B cell (primary cell): ENCODE measurements at regions not wholly inside any gene's neighbourhood (a gene's known extent, or its start where the extent isn't known, plus 50 kb on each side); places are given as distances from the start of the nearest gene placed in this dataset.

Experiments used
- ATAC-seq: fragments of 200-7000 bp; cut with Tn5 transposase; one replicate; pipeline ENCODE4 v1.10.0; 2021; ENCODE audit warnings: low read depth, mild to moderate bottlenecking, moderate number of reproducible peaks, moderate library complexity
- CTCF ChIA-PET: fragments of 350-600 bp; sonication (Branson Sonifier 250); formaldehyde crosslinking; loops from one replicate; lab custom pipeline; 2021; ENCODE audit warnings: antibody characterized with exemption, inconsistent platforms; lab: Charles Lee
- POLR2A ChIA-PET: fragments of 350-600 bp; sonication (Branson Sonifier 250); formaldehyde crosslinking; loops from one replicate; lab custom pipeline; 2021; ENCODE audit warnings: antibody characterized with exemption; lab: Charles Lee
- DNase-seq: peaks from one replicate; pipeline ENCODE4 v3.0.0; 2013
- H2AFZ ChIP-seq: 2 replicates; pipeline ENCODE4 v1.6.1; 2012; ENCODE audit warnings: mild to moderate bottlenecking, low read depth, low read length; ENCODE audit not compliant: insufficient read depth, poor library complexity, severe bottlenecking
- H3K27ac ChIP-seq, 2 donors: 1 replicate in 1 of 2; 2 replicates in 1 of 2; pipeline ENCODE4 v1.5.1; 2012 to 2013; ENCODE audit warnings: low read length in 2 of 2, mild to moderate bottlenecking in 2 of 2, moderate library complexity in 1 of 2
- H3K27me3 ChIP-seq, 4 experiments: fragments of 200-600 bp in 1 of 4; sonication (generic) in 1 of 4; replicated peaks in 1 of 4; 1 replicate in 2 of 4; 2 replicates in 2 of 4; pipeline versions ENCODE4 v1.6.1 to v1.7.0; 2013 to 2016; ENCODE audit warnings: low read length in 3 of 4, mild to moderate bottlenecking in 2 of 4, mixed read lengths in 1 of 4, moderate library complexity in 1 of 4; ENCODE audit not compliant: insufficient read depth in 4 of 4, control insufficient read depth in 3 of 4; ENCODE audit errors: control extremely low read depth in 1 of 4
- H3K36me3 ChIP-seq, 2 experiments: replicated peaks in 1 of 2; 1 replicate in 1 of 2; 2 replicates in 1 of 2; pipeline versions ENCODE4 v1.6.1 to v1.7.1; 2013; ENCODE audit warnings: low read length in 1 of 2; ENCODE audit not compliant: insufficient read depth in 2 of 2, control insufficient read depth in 1 of 2; ENCODE audit errors: control extremely low read depth in 1 of 2, extremely low read depth in 1 of 2
- H3K4me1 ChIP-seq, 2 donors: fragments of 200-600 bp in 1 of 2; sonication (generic) in 1 of 2; 1 replicate in 1 of 2; 2 replicates in 1 of 2; pipeline versions ENCODE4 v1.5.1 to v1.6.1; 2013 to 2017; ENCODE audit warnings: low read length in 2 of 2; ENCODE audit not compliant: control insufficient read depth in 2 of 2, insufficient read depth in 2 of 2
- H3K4me2 ChIP-seq: replicated peaks from 2 replicates; pipeline ENCODE3; 2012; ENCODE audit warnings: mild to moderate bottlenecking, low read depth, low read length; ENCODE audit not compliant: poor library complexity, severe bottlenecking
- H3K4me3 ChIP-seq, 5 experiments: fragments of 200-600 bp in 1 of 5; sonication (generic) in 1 of 5; 1 replicate in 3 of 5; 2 replicates in 2 of 5; pipeline versions ENCODE4 v1.5.1 to v1.7.0; 2011 to 2016; ENCODE audit warnings: low read length in 4 of 5, mild to moderate bottlenecking in 4 of 5, low read depth in 2 of 5, control low read depth in 1 of 5, moderate library complexity in 1 of 5; ENCODE audit not compliant: insufficient read depth in 1 of 5; ENCODE audit errors: control extremely low read depth in 1 of 5, extremely low read depth in 1 of 5
- H3K79me2 ChIP-seq: fragments of 200-600 bp; sonication (generic); one replicate; pipeline ENCODE4 v1.6.0; 2016; ENCODE audit warnings: low read length; ENCODE audit not compliant: control insufficient read depth, insufficient read depth
- H3K9ac ChIP-seq: fragments of 200-600 bp; sonication (generic); 2 replicates; pipeline ENCODE4 v1.6.1; 2017; ENCODE audit warnings: mild to moderate bottlenecking, low read length, moderate library complexity
- H3K9me3 ChIP-seq, 3 donors: one replicate each; pipeline versions ENCODE4 v1.6.1 to v1.7.1; 2013; ENCODE audit warnings: low read length in 2 of 3; ENCODE audit not compliant: control insufficient read depth in 2 of 3, insufficient read depth in 1 of 3; ENCODE audit errors: control extremely low read depth in 1 of 3
- H4K20me1 ChIP-seq: 2 replicates; pipeline ENCODE4 v1.6.0; 2012; ENCODE audit warnings: mild to moderate bottlenecking, low read length; ENCODE audit not compliant: insufficient read depth, control insufficient read depth, poor library complexity, severe bottlenecking
- H3K27ac Mint-ChIP-seq: one replicate; pipeline ENCODE4 v1.8.0; 2021; ENCODE audit warnings: mixed read lengths
- H3K27me3 Mint-ChIP-seq: one replicate; pipeline ENCODE4 v1.8.0; 2021; ENCODE audit warnings: mixed read lengths
- H3K4me1 Mint-ChIP-seq: one replicate; pipeline ENCODE4 v1.8.0; 2021; ENCODE audit warnings: mixed read lengths
- H3K4me3 Mint-ChIP-seq: one replicate; pipeline ENCODE4 v1.8.0; 2021; ENCODE audit warnings: mixed read lengths
- H3K9me3 Mint-ChIP-seq: one replicate; pipeline ENCODE4 v1.8.0; 2022; ENCODE audit warnings: mixed read lengths; ENCODE audit not compliant: insufficient read depth
- EZH2 ChIP-seq: IDR thresholded peaks from 2 replicates; pipeline ENCODE4 v1.6.1; 2012; ENCODE audit warnings: borderline replicate concordance, low read depth, mild to moderate bottlenecking, moderate library complexity, low read length; ENCODE audit not compliant: insufficient read depth, poor library complexity, severe bottlenecking
- WGBS: methylation state at CpG from one replicate; pipeline ENCODE4 v1.1.5; 2013; ENCODE audit warnings: missing lambda C conversion rate; ENCODE audit not compliant: insufficient coverage; 5-methylcytosine and 5-hydroxymethylcytosine counted together
- intact Hi-C: fragments of 100-400 bp; cut with micrococcal nuclease; formaldehyde crosslinking; loops from one replicate; pipeline ENCODE4 v1.10.0; 2022
- TF ChIP-seq, protein P1 (sequence below): fragments of 200-600 bp; IDR thresholded peaks from one replicate; pipeline ENCODE4 v1.8.0; 2022; ENCODE audit warnings: antibody characterized with exemption, mild to moderate bottlenecking

- 89% methylated on average over 3 of the region's 5 CpGs for WGBS
- H3K9me3 ChIP-seq, result no peaks in the 10 kb centered on the region
- ATAC-seq, result no peak
- H2AFZ ChIP-seq, result no peak overlapping the region
- no peak overlapping the region for H3K4me2 ChIP-seq
- no peak for DNase-seq
- Mint-ChIP-seq H3K27me3 (peaks cover 8% of the 10 kb centered on the region), H3K4me1 (no peaks in the 10 kb centered on the region), H3K9me3 (no peaks in the 10 kb centered on the region), H3K27ac (no peak overlapping the region), H3K4me3 (no peak overlapping the region)
- H3K9ac ChIP-seq, result no peak overlapping the region
- TF ChIP-seq, protein P1, sequence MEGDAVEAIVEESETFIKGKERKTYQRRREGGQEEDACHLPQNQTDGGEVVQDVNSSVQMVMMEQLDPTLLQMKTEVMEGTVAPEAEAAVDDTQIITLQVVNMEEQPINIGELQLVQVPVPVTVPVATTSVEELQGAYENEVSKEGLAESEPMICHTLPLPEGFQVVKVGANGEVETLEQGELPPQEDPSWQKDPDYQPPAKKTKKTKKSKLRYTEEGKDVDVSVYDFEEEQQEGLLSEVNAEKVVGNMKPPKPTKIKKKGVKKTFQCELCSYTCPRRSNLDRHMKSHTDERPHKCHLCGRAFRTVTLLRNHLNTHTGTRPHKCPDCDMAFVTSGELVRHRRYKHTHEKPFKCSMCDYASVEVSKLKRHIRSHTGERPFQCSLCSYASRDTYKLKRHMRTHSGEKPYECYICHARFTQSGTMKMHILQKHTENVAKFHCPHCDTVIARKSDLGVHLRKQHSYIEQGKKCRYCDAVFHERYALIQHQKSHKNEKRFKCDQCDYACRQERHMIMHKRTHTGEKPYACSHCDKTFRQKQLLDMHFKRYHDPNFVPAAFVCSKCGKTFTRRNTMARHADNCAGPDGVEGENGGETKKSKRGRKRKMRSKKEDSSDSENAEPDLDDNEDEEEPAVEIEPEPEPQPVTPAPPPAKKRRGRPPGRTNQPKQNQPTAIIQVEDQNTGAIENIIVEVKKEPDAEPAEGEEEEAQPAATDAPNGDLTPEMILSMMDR, result no peak
- TF ChIP-seq EZH2, result no peak
- H3K79me2 ChIP-seq, result no peaks in the 10 kb centered on the region
- ChIA-PET CTCF (no interaction called here), POLR2A (no interaction called here)
- intact Hi-C loops, result no loop called here
- H3K27me3 ChIP-seq, result no peaks in the 10 kb centered on the region
- no peaks in the 10 kb centered on the region for H3K4me1 ChIP-seq
- H3K36me3 ChIP-seq, result no peaks in the 10 kb centered on the region
- H3K4me3 ChIP-seq, result no peak overlapping the region
- H4K20me1 ChIP-seq, result no peaks in the 10 kb centered on the region
- H3K27ac ChIP-seq, result no peak overlapping the region
Measured at GRCh38 chr12:25655702-25656101, 102.6 kb upstream of the LMNTD1 start.

DNA sequence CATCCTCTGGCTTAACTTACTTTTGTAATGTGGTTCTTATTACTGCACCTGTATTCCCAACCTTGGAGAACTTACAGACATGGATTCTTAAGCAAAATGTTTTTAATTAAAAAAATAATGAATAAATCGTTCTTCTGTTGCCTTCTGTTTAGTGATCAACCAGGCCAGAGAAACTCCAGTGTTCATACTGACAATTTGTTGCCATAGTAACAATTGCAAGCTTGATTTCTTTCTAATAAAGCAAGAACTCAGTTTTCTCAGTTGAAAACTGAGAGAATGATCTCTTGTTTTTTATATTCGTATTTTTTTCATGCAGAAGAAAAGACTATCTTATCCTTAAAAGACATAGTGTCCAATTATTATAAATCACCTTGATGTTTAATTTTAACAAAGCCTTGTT is 106.5 kb upstream of the LMNTD1 start:
- Histone ChIP-seq H3K27ac (no peak overlapping the region), H3K9ac (no peak overlapping the region), H3K4me2 (no peak overlapping the region), H3K79me2 (no peaks in the 10 kb centered on the region), H3K9me3 (no peaks in the 10 kb centered on the region), H4K20me1 (no peaks in the 10 kb centered on the region), H3K4me1 (no peaks in the 10 kb centered on the region), H3K36me3 (no peaks in the 10 kb centered on the region), H3K4me3 (no peak overlapping the region), H2AFZ (no peak overlapping the region), H3K27me3 (no peaks in the 10 kb centered on the region)
- DNase-seq (no peak), ATAC-seq (no peak)
- TF ChIP-seq, protein P1, result no peak
- TF ChIP-seq EZH2, result no peak
- Mint-ChIP-seq H3K27ac (no peak overlapping the region), H3K4me3 (no peak overlapping the region), H3K27me3 (peaks cover 3% of the 10 kb centered on the region), H3K9me3 (peaks cover 3% of the 10 kb centered on the region), H3K4me1 (no peaks in the 10 kb centered on the region)
- intact Hi-C loops, result no loop called here
- ChIA-PET POLR2A (no interaction called here), CTCF (no interaction called here)
- no CpG with 5 or more reads among the region's 2 CpGs for WGBS
